ENCODE measurements at regions not wholly inside any gene's neighbourhood (a gene's known extent, or its start where the extent isn't known, plus 50 kb on each side); places are given as distances from the start of the nearest gene placed in this dataset.

DNA sequence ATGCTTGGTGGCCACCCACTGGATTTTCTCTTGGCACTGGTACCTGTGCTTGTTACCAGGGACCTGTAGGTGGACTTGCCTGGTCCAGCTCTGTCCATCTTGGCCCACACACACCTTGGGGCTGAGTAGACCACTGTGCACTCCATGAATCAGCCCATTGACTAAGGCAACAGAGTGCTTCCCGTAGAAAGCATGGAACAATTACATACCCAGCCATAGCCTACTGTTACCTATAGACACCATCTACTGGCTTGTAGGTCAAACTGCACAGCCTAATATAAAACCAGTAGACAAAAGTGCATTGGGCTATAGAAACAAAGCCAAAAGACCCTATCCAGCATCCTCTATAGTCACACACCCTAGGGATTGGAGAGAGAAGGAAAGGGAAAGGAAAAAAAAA lies 378.9 kb downstream of the OTOL1 start:
- no peak overlapping the region for H3K27ac ChIP-seq
- DNase-seq (ENCODE audit: low spot score in 2 of 2) = no peak
- no peaks in the 10 kb centered on the region for H3K36me3 ChIP-seq
- H3K27me3 ChIP-seq = no peaks in the 10 kb centered on the region
- H3K4me3 ChIP-seq = no peak overlapping the region
- 85 to 100% methylated on average over 1 of the region's 1 CpG for WGBS, 2 donors
- TF ChIP-seq, protein P1, sequence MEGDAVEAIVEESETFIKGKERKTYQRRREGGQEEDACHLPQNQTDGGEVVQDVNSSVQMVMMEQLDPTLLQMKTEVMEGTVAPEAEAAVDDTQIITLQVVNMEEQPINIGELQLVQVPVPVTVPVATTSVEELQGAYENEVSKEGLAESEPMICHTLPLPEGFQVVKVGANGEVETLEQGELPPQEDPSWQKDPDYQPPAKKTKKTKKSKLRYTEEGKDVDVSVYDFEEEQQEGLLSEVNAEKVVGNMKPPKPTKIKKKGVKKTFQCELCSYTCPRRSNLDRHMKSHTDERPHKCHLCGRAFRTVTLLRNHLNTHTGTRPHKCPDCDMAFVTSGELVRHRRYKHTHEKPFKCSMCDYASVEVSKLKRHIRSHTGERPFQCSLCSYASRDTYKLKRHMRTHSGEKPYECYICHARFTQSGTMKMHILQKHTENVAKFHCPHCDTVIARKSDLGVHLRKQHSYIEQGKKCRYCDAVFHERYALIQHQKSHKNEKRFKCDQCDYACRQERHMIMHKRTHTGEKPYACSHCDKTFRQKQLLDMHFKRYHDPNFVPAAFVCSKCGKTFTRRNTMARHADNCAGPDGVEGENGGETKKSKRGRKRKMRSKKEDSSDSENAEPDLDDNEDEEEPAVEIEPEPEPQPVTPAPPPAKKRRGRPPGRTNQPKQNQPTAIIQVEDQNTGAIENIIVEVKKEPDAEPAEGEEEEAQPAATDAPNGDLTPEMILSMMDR (IDR thresholded peaks at IDR 0.05) = no peak
- TF ChIP-seq EP300 (IDR thresholded peaks at IDR 0.05) (no peak), POLR2A (IDR thresholded peaks at IDR 0.05) (no peak)
- H3K4me1 ChIP-seq = no peaks in the 10 kb centered on the region
- H3K9me3 ChIP-seq = peaks cover 0 to 11% (median 0%) of the 10 kb centered on the region in 4 donors

DNA sequence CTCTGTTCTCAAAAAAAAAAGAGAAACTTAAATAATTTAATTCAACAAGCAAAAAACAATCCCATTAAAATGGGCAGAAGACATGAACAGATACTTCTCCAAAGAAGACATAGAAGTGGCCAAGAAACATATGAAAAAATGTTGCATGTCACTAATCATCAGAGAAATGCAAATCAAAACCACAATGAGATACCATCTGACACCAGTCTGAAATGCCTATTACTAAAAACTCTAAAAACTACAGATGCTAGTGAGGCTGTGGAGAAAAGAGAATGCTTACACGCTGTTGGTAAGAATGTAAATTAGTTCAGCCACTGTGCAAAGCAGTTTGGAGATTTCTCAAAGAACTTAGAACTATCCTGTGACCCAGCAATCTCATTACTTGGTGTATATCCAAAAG lies 382.9 kb downstream of the OTOL1 start:
- Histone ChIP-seq H3K4me3 (no peak overlapping the region), H3K36me3 (no peaks in the 10 kb centered on the region), H3K27ac (no peak overlapping the region), H3K9me3 (peaks cover 0 to 11% (median 0%) of the 10 kb centered on the region in 4 donors), H3K4me1 (no peaks in the 10 kb centered on the region), H3K27me3 (no peaks in the 10 kb centered on the region)
- 17 to 27% methylated on average over 1 of the region's 1 CpG for WGBS, 2 donors
- no peak for DNase-seq (ENCODE audit: low spot score in 2 of 2)
- TF ChIP-seq POLR2A (IDR thresholded peaks at IDR 0.05) (no peak), EP300 (IDR thresholded peaks at IDR 0.05) (no peak)
- TF ChIP-seq, protein P1 (IDR thresholded peaks at IDR 0.05) = no peak

DNA sequence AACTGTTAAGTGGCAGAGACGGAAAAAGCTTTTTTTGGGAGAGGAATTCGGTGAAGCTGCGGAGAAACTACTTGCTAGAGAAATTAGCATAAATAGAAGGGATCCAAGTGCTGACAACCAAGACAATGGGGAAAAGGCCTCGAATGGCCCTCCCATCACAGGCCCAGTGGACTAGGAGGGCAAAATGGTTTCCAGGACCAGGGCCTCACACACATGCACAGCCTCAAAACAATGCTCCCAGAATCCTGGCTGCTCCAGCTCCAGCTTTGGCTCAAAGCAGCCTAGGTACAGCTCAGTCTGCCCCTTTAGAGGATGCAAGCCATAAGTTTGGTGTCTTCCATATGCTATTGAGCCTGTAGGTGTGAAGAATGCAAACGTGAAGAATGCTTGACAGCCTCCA lies 388.2 kb downstream of the OTOL1 start:
- TF ChIP-seq, protein P1 (IDR thresholded peaks at IDR 0.05) = no peak
- TF ChIP-seq POLR2A (IDR thresholded peaks at IDR 0.05) = no peak
- TF ChIP-seq EP300 (IDR thresholded peaks at IDR 0.05) = no peak
- no peaks in the 10 kb centered on the region for H3K36me3 ChIP-seq
- no peaks in the 10 kb centered on the region for H3K27me3 ChIP-seq
- H3K9me3 ChIP-seq = peaks cover 0 to 6% (median 0%) of the 10 kb centered on the region in 4 donors
- no peak overlapping the region for H3K4me3 ChIP-seq
- 90 to 91% methylated on average over 5 of the region's 5 CpGs for WGBS, 2 donors
- no peaks in the 10 kb centered on the region for H3K4me1 ChIP-seq
- H3K27ac ChIP-seq = no peak overlapping the region
- no peak for DNase-seq (ENCODE audit: low spot score in 2 of 2)

DNA sequence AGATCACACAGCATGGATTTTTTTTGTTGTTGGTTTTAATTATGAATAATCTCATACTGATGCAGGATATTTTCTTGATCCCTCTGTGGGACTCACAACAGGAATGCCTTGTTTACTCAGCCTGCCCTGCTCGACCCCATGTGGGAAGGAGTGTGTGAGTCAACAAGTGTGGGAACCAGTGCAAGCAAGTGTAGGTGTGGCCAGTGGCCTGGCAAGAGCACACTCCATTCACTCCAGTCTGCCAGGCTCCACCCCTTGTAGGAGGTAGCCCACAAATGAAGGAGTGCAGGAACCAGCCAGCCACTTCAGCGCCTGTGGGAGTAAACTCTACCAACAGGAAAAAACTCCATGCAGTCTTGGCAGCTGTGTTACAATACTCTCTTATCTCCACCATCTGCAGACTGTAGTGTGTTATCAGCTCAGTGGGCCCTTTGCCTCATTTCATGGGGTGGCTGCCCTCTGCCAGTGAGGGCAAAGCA lies 393.6 kb downstream of the OTOL1 start:
- DNase-seq (ENCODE audit: low spot score in 2 of 2) = peak; percentile 5 to 53
- no peak overlapping the region for H3K4me3 ChIP-seq
- H3K4me1 ChIP-seq = no peaks in the 10 kb centered on the region
- H3K9me3 ChIP-seq = peaks cover 0 to 18% (median 2%) of the 10 kb centered on the region in 4 donors
- WGBS, 2 donors = 26 to 43% methylated on average over 2 of the region's 2 CpGs
- H3K27me3 ChIP-seq = no peaks in the 10 kb centered on the region
- H3K36me3 ChIP-seq = no peaks in the 10 kb centered on the region
- no peak overlapping the region for H3K27ac ChIP-seq
- no peak for TF ChIP-seq EP300 (IDR thresholded peaks at IDR 0.05)

DNA sequence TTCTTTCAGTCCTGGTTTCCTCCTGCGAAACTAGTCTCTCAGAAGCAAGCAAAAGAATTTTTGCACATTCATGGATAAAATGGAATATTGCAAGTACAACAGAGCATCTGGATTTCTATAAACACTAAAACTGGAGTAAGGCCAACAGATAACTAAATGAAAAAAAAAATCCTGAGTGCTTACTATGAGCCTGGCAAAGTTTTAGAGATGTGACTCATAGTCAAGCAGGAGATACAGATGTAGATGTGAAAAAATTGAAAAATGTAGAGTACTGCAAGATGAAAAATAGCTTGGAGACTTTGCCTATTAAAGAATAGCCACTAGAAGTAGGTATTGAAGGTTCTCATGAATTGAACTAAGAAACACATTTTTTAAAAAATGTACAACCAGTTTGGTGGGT lies 397.4 kb downstream of the OTOL1 start:
- WGBS, 2 donors = 58 to 65% methylated on average over 1 of the region's 1 CpG
- Histone ChIP-seq H3K4me3 (no peak overlapping the region), H3K36me3 (no peaks in the 10 kb centered on the region), H3K27ac (no peak overlapping the region), H3K27me3 (no peaks in the 10 kb centered on the region), H3K9me3 (peaks cover 0 to 16% (median 2%) of the 10 kb centered on the region in 4 donors), H3K4me1 (no peaks in the 10 kb centered on the region)
- TF ChIP-seq, protein P1 (IDR thresholded peaks at IDR 0.05) = no peak
- no peak for TF ChIP-seq EP300 (IDR thresholded peaks at IDR 0.05)
- no peak for TF ChIP-seq POLR2A (IDR thresholded peaks at IDR 0.05)
- DNase-seq (ENCODE audit: low spot score in 2 of 2) = no peak

DNA sequence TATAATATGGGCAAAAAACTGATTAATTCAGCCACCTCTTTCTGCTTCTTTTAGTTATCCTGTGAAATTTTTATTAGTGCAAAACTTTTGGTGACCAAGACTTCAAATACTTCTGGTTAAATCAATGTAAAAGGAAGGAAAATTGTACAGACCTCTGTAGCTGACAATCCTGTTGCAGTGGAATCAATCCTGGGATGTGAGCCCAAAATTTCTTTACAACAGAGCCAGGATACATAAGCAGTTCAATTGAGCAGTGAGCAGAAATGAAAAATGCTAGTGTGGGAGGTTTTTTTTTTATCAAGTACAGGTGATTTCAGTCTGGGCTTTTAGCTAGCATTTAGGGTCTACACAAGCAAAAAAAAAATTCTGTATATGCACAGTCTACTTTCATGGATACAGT lies 398.0 kb downstream of the OTOL1 start:
- peaks cover 0 to 16% (median 2%) of the 10 kb centered on the region in 4 donors for H3K9me3 ChIP-seq
- DNase-seq (ENCODE audit: low spot score in 2 of 2) = no peak

More for the DNA sequence above, 398.0 kb downstream of the OTOL1 start:
- Histone ChIP-seq H3K4me3 (no peak overlapping the region), H3K27me3 (no peaks in the 10 kb centered on the region), H3K36me3 (no peaks in the 10 kb centered on the region), H3K4me1 (no peaks in the 10 kb centered on the region), H3K27ac (no peak overlapping the region)
- TF ChIP-seq, protein P1 (IDR thresholded peaks at IDR 0.05) = no peak
- TF ChIP-seq EP300 (IDR thresholded peaks at IDR 0.05) (no peak), POLR2A (IDR thresholded peaks at IDR 0.05) (no peak)

Measured in tibial nerve (tissue), 4 donors.